IgD-negative memory B cell (primary cell): ENCODE measurements at regions not wholly inside any gene's neighbourhood (a gene's known extent, or its start where the extent isn't known, plus 50 kb on each side); places are given as distances from the start of the nearest gene placed in this dataset.

Experiments
- H3K27ac Mint-ChIP-seq, 3 donors: one replicate each; pipeline ENCODE4 v1.8.0; 2020 to 2022; ENCODE audit warnings: mild to moderate bottlenecking in 3 of 3, mixed read lengths in 3 of 3, moderate library complexity in 1 of 3
- H3K27me3 Mint-ChIP-seq: one replicate; pipeline ENCODE4 v1.8.0; 2021; ENCODE audit warnings: mixed read lengths
- H3K36me3 Mint-ChIP-seq: one replicate; pipeline ENCODE4 v1.8.0; 2020; ENCODE audit warnings: mild to moderate bottlenecking, mixed read lengths
- H3K4me1 Mint-ChIP-seq, 3 donors: one replicate each; pipeline ENCODE4 v1.8.0; 2020 to 2022; ENCODE audit warnings: mixed read lengths in 3 of 3, mild to moderate bottlenecking in 1 of 3
- H3K4me3 Mint-ChIP-seq, 4 donors: one replicate each; pipeline ENCODE4 v1.8.0; 2020 to 2022; ENCODE audit warnings: mild to moderate bottlenecking in 4 of 4, mixed read lengths in 4 of 4, moderate library complexity in 3 of 4
- H3K9me3 Mint-ChIP-seq, 3 donors: one replicate each; pipeline ENCODE4 v1.8.0; 2020 to 2021; ENCODE audit warnings: mixed read lengths in 3 of 3, mild to moderate bottlenecking in 1 of 3

- no peaks in the 10 kb centered on the region for H3K36me3 Mint-ChIP-seq
- H3K27ac Mint-ChIP-seq = no peak overlapping the region
- H3K27me3 Mint-ChIP-seq = no peaks in the 10 kb centered on the region
- no peak overlapping the region for H3K4me3 Mint-ChIP-seq
- no peaks in the 10 kb centered on the region for H3K4me1 Mint-ChIP-seq
- peaks cover 3 to 14% (median 4%) of the 10 kb centered on the region in 3 donors for H3K9me3 Mint-ChIP-seq
These were observed 997.4 kb upstream of the PIK3C3 start for GRCh38 chr18:40957533-40958070.

GRCh38 chr18:40956213-40956612 lies 998.8 kb upstream of the PIK3C3 start:
- H3K4me1 Mint-ChIP-seq = no peaks in the 10 kb centered on the region
- peaks cover 3 to 15% (median 4%) of the 10 kb centered on the region in 3 donors for H3K9me3 Mint-ChIP-seq
- no peak overlapping the region for H3K27ac Mint-ChIP-seq
- H3K36me3 Mint-ChIP-seq = no peaks in the 10 kb centered on the region
- H3K27me3 Mint-ChIP-seq = no peaks in the 10 kb centered on the region
- no peak overlapping the region for H3K4me3 Mint-ChIP-seq

- Mint-ChIP-seq H3K4me3 (no peak overlapping the region), H3K36me3 (no peaks in the 10 kb centered on the region), H3K4me1 (no peaks in the 10 kb centered on the region), H3K9me3 (peaks cover 7 to 18% (median 9%) of the 10 kb centered on the region in 3 donors), H3K27me3 (no peaks in the 10 kb centered on the region), H3K27ac (no peak overlapping the region)
These were observed 999.7 kb upstream of the PIK3C3 start for GRCh38 chr18:40955351-40955750.

GRCh38 chr18:40949114-40949950 lies 1005.7 kb upstream of the PIK3C3 start:
- Mint-ChIP-seq H3K36me3 (no peaks in the 10 kb centered on the region), H3K27ac (no peak overlapping the region), H3K27me3 (no peaks in the 10 kb centered on the region), H3K4me3 (no peak overlapping the region), H3K9me3 (peaks cover 8 to 14% (median 14%) of the 10 kb centered on the region in 3 donors), H3K4me1 (peaks cover 0 to 2% (median 0%) of the 10 kb centered on the region in 3 donors)

GRCh38 chr18:40944576-40944975 lies 1010.5 kb upstream of the PIK3C3 start:
- Mint-ChIP-seq H3K36me3 (no peaks in the 10 kb centered on the region), H3K9me3 (peaks cover 3 to 9% (median 5%) of the 10 kb centered on the region in 3 donors), H3K27ac (no peak overlapping the region), H3K4me1 (no peaks in the 10 kb centered on the region), H3K4me3 (no peak overlapping the region), H3K27me3 (no peaks in the 10 kb centered on the region)

GRCh38 chr18:40939656-40940515 lies 1015.1 kb upstream of the PIK3C3 start:
- Mint-ChIP-seq H3K9me3 (peaks cover 0 to 7% (median 1%) of the 10 kb centered on the region in 3 donors), H3K4me3 (no peak overlapping the region), H3K36me3 (peaks cover 2% of the 10 kb centered on the region), H3K27me3 (no peaks in the 10 kb centered on the region), H3K4me1 (no peaks in the 10 kb centered on the region), H3K27ac (no peak overlapping the region)

GRCh38 chr18:40938615-40939014 lies 1016.4 kb upstream of the PIK3C3 start:
- Mint-ChIP-seq H3K27me3 (no peaks in the 10 kb centered on the region), H3K27ac (no peak overlapping the region), H3K4me1 (no peaks in the 10 kb centered on the region), H3K36me3 (peaks cover 2% of the 10 kb centered on the region), H3K4me3 (no peak overlapping the region), H3K9me3 (peaks cover 0 to 7% (median 1%) of the 10 kb centered on the region in 3 donors)

- H3K9me3 Mint-ChIP-seq = peaks cover 0 to 7% (median 1%) of the 10 kb centered on the region in 3 donors
- H3K27me3 Mint-ChIP-seq = no peaks in the 10 kb centered on the region
- no peak overlapping the region for H3K27ac Mint-ChIP-seq
These were observed 1017.6 kb upstream of the PIK3C3 start for GRCh38 chr18:40937386-40937785.

GRCh38 chr18:40935423-40935822 lies 1019.6 kb upstream of the PIK3C3 start:
- Mint-ChIP-seq H3K9me3 (peaks cover 0 to 7% (median 1%) of the 10 kb centered on the region in 3 donors), H3K4me3 (no peak overlapping the region), H3K4me1 (no peaks in the 10 kb centered on the region), H3K36me3 (peaks cover 3% of the 10 kb centered on the region), H3K27me3 (no peaks in the 10 kb centered on the region), H3K27ac (no peak overlapping the region)

More at GRCh38 chr18:40937386-40937785, 1017.6 kb upstream of the PIK3C3 start:
- no peaks in the 10 kb centered on the region for H3K4me1 Mint-ChIP-seq
- no peak overlapping the region for H3K4me3 Mint-ChIP-seq
- peaks cover 2% of the 10 kb centered on the region for H3K36me3 Mint-ChIP-seq

- Mint-ChIP-seq H3K4me1 (no peaks in the 10 kb centered on the region), H3K27me3 (no peaks in the 10 kb centered on the region), H3K9me3 (peaks cover 0 to 1% (median 0%) of the 10 kb centered on the region in 3 donors), H3K4me3 (no peak overlapping the region), H3K36me3 (peaks cover 3% of the 10 kb centered on the region), H3K27ac (no peak overlapping the region)
These were observed 1022.2 kb upstream of the PIK3C3 start for GRCh38 chr18:40932862-40933261.

- no peaks in the 10 kb centered on the region for H3K4me1 Mint-ChIP-seq
- H3K4me3 Mint-ChIP-seq = no peak overlapping the region
- peaks cover 2% of the 10 kb centered on the region for H3K36me3 Mint-ChIP-seq
- H3K9me3 Mint-ChIP-seq = peaks cover 0 to 3% (median 0%) of the 10 kb centered on the region in 3 donors
- H3K27me3 Mint-ChIP-seq = no peaks in the 10 kb centered on the region
- H3K27ac Mint-ChIP-seq = no peak overlapping the region
These were observed 1024.7 kb upstream of the PIK3C3 start for GRCh38 chr18:40930211-40930882.

GRCh38 chr18:40929399-40929798 lies 1025.6 kb upstream of the PIK3C3 start:
- Mint-ChIP-seq H3K4me1 (no peaks in the 10 kb centered on the region), H3K36me3 (peaks cover 2% of the 10 kb centered on the region), H3K4me3 (no peak overlapping the region), H3K27me3 (no peaks in the 10 kb centered on the region), H3K9me3 (peaks cover 0 to 3% (median 2%) of the 10 kb centered on the region in 3 donors), H3K27ac (no peak overlapping the region)

- Mint-ChIP-seq H3K36me3 (no peaks in the 10 kb centered on the region), H3K4me3 (no peak overlapping the region), H3K9me3 (peaks cover 0 to 10% (median 4%) of the 10 kb centered on the region in 3 donors), H3K27me3 (no peaks in the 10 kb centered on the region), H3K27ac (no peak overlapping the region), H3K4me1 (no peaks in the 10 kb centered on the region)
These were observed 1028.4 kb upstream of the PIK3C3 start for GRCh38 chr18:40926679-40927078.

- Mint-ChIP-seq H3K36me3 (no peaks in the 10 kb centered on the region), H3K27me3 (no peaks in the 10 kb centered on the region), H3K4me1 (no peaks in the 10 kb centered on the region), H3K4me3 (no peak overlapping the region), H3K27ac (no peak overlapping the region), H3K9me3 (peaks cover 0 to 14% (median 6%) of the 10 kb centered on the region in 3 donors)
These were observed 1029.9 kb upstream of the PIK3C3 start for GRCh38 chr18:40925071-40925541.
